HL-60 (cell line): ENCODE measurements at regions not wholly inside any gene's neighbourhood (a gene's known extent, or its start where the extent isn't known, plus 50 kb on each side); places are given as distances from the start of the nearest gene placed in this dataset.

Experiments
- CTCF ChIP-seq: IDR thresholded peaks from one replicate; pipeline ENCODE4 v1.5.1; 2011; ENCODE audit warnings: low read length, control low read depth, inconsistent platforms; ENCODE audit not compliant: insufficient read depth
- GABPA ChIP-seq: IDR thresholded peaks from 2 replicates; pipeline ENCODE4 v1.6.1; 2012; ENCODE audit warnings: low read depth
- POLR2AphosphoS5 ChIP-seq: IDR thresholded peaks from 2 replicates; pipeline ENCODE4 v1.6.1; 2012; ENCODE audit warnings: low read depth
- REST ChIP-seq: IDR thresholded peaks from 2 replicates; pipeline ENCODE4 v1.6.1; 2012; ENCODE audit warnings: low read depth; ENCODE audit not compliant: insufficient replicate concordance
- SPI1 ChIP-seq: IDR thresholded peaks from 2 replicates; pipeline ENCODE4 v1.6.1; 2012; ENCODE audit warnings: low read depth, mild to moderate bottlenecking, borderline replicate concordance

- TF ChIP-seq CTCF (no peak), POLR2AphosphoS5 (no peak), SPI1 (no peak), GABPA (no peak), REST (no peak)
Measured at GRCh38 chr12:25719505-25719904, 166.4 kb upstream of the LMNTD1 start.
